IMR-90 (cell line): ENCODE measurements at regions not wholly inside any gene's neighbourhood (a gene's known extent, or its start where the extent isn't known, plus 50 kb on each side); places are given as distances from the start of the nearest gene placed in this dataset.

Source experiments
- ATAC-seq: fragments of 200-7000 bp; cut with Tn5 transposase; 2 replicates; pipeline ENCODE4 v1.9.1; 2020; ENCODE audit warnings: low read depth, mild to moderate bottlenecking, moderate library complexity
- BruUV-seq: library from RNA; stranded (reverse); fragments of 400-500 nt; replicated peaks from 2 replicates; lab custom pipeline; 2021; lab: Mats Ljungman, UMichigan
- CTCF ChIA-PET: fragments of 300-600 bp; formaldehyde crosslinking; extraction: SDS; loops from one replicate; lab custom pipeline; 2021; ENCODE audit warnings: antibody characterized with exemption; lab: Yijun Ruan, JAX
- POLR2A ChIA-PET: fragments of 300-600 bp; sonication (Branson Sonifier 250); formaldehyde crosslinking; loops from one replicate; lab custom pipeline; 2022; ENCODE audit warnings: antibody characterized with exemption; ENCODE audit not compliant: unreplicated experiment; lab: Charles Lee
- DNase-seq: peaks from one replicate; pipeline ENCODE4 v3.0.0; 2013
- H2AFZ ChIP-seq: replicated peaks from 2 replicates; pipeline ENCODE3; 2013; ENCODE audit warnings: low read length, mild to moderate bottlenecking; ENCODE audit not compliant: poor library complexity
- H2AK5ac ChIP-seq: 2 replicates; pipeline ENCODE4 v1.6.1; 2013; ENCODE audit warnings: low read depth, low read length, inconsistent platforms
- H2AK9ac ChIP-seq: replicated peaks from 2 replicates; pipeline ENCODE3; 2013; ENCODE audit warnings: mild to moderate bottlenecking, low read depth, low read length, moderate library complexity; ENCODE audit not compliant: poor library complexity
- H2BK120ac ChIP-seq: 2 replicates; pipeline ENCODE4 v1.6.1; 2013; ENCODE audit warnings: low read depth, low read length, inconsistent platforms
- H2BK15ac ChIP-seq: 3 replicates; pipeline ENCODE4 v1.6.1; 2013; ENCODE audit warnings: low read depth, low read length, inconsistent platforms
- H2BK20ac ChIP-seq: 2 replicates; pipeline ENCODE4 v1.6.1; 2013; ENCODE audit warnings: low read depth, mild to moderate bottlenecking, inconsistent platforms, low read length, moderate library complexity
- H2BK5ac ChIP-seq: 2 replicates; pipeline ENCODE4 v1.6.1; 2013; ENCODE audit warnings: mild to moderate bottlenecking, low read depth, low read length, inconsistent platforms; ENCODE audit not compliant: poor library complexity, severe bottlenecking
- H3K14ac ChIP-seq: replicated peaks from 2 replicates; pipeline ENCODE4 v1.6.1; 2013; ENCODE audit warnings: low read depth, low read length, inconsistent platforms
- H3K18ac ChIP-seq: 2 replicates; pipeline ENCODE4 v1.6.1; 2013; ENCODE audit warnings: low read depth, low read length, control low read depth
- H3K23ac ChIP-seq: 2 replicates; pipeline ENCODE4 v1.6.1; 2013; ENCODE audit warnings: low read depth, low read length, inconsistent platforms
- H3K27ac ChIP-seq: 2 replicates; pipeline ENCODE4 v1.5.1; 2013; ENCODE audit warnings: mild to moderate bottlenecking, control low read depth, low read length; ENCODE audit not compliant: insufficient read depth
- H3K27me3 ChIP-seq: 2 replicates; pipeline ENCODE4 v1.6.1; 2013; ENCODE audit warnings: low read length; ENCODE audit not compliant: control insufficient read depth, insufficient read depth
- H3K36me3 ChIP-seq: 2 replicates; pipeline ENCODE4 v1.6.1; 2013; ENCODE audit warnings: low read length, mixed read lengths; ENCODE audit not compliant: control insufficient read depth, insufficient read depth
- H3K4ac ChIP-seq: 2 replicates; pipeline ENCODE4 v1.6.1; 2013; ENCODE audit warnings: low read depth, low read length, inconsistent platforms
- H3K4me1 ChIP-seq: 2 replicates; pipeline ENCODE4 v1.6.1; 2013; ENCODE audit warnings: low read length, mixed read lengths; ENCODE audit not compliant: control insufficient read depth, insufficient read depth
- H3K4me2 ChIP-seq: 2 replicates; pipeline ENCODE4 v1.6.1; 2013; ENCODE audit warnings: low read depth, mild to moderate bottlenecking, control low read depth, low read length, moderate library complexity
- H3K4me3 ChIP-seq: 2 replicates; pipeline ENCODE4 v1.5.1; 2013; ENCODE audit warnings: low read depth, mild to moderate bottlenecking, control low read depth, low read length, moderate library complexity; ENCODE audit not compliant: insufficient read depth
- H3K56ac ChIP-seq: 2 replicates; pipeline ENCODE4 v1.6.1; 2013; ENCODE audit warnings: low read length, inconsistent platforms; ENCODE audit not compliant: insufficient read depth; ENCODE audit errors: extremely low read depth
- H3K79me1 ChIP-seq, 2 experiments: 2 replicates each; pipeline ENCODE4 v1.6.1; 2013; ENCODE audit warnings: low read length in 2 of 2, inconsistent platforms in 1 of 2, low read depth in 1 of 2
- H3K9ac ChIP-seq: 2 replicates; pipeline ENCODE4 v1.6.1; 2013; ENCODE audit warnings: low read depth, low read length, control low read depth
- H3K9me1 ChIP-seq: 2 replicates; pipeline ENCODE4 v1.6.1; 2013; ENCODE audit warnings: low read length, inconsistent platforms; ENCODE audit not compliant: insufficient read depth
- H3K9me3 ChIP-seq: 2 replicates; pipeline ENCODE4 v1.6.1; 2013; ENCODE audit warnings: low read length; ENCODE audit not compliant: control insufficient read depth, insufficient read depth
- H4K20me1 ChIP-seq: 2 replicates; pipeline ENCODE4 v1.6.1; 2013; ENCODE audit warnings: low read length, inconsistent platforms; ENCODE audit not compliant: insufficient read depth
- H4K5ac ChIP-seq: 2 replicates; pipeline ENCODE4 v1.6.1; 2013; ENCODE audit warnings: mild to moderate bottlenecking, low read depth, low read length, control low read depth
- H4K8ac ChIP-seq, 2 experiments: 2 replicates each; pipeline ENCODE4 v1.6.1; 2013; ENCODE audit warnings: low read depth in 2 of 2, low read length in 2 of 2, control low read depth in 1 of 2, inconsistent platforms in 1 of 2
- H4K91ac ChIP-seq: 2 replicates; pipeline ENCODE4 v1.6.1; 2013; ENCODE audit warnings: low read depth, low read length, inconsistent platforms; ENCODE audit not compliant: insufficient read depth
- POLR2A ChIP-seq: IDR thresholded peaks from 2 replicates; pipeline ENCODE4 v1.6.1; 2012; ENCODE audit warnings: mild to moderate bottlenecking, low read depth, low read length
- WGBS, 2 experiments: methylation state at CpG; one replicate each; pipeline versions ENCODE4 v1.1.5 to v1.1.7; 2013; ENCODE audit warnings: missing lambda C conversion rate in 2 of 2; ENCODE audit not compliant: insufficient read length in 1 of 2; ENCODE audit errors: extremely low coverage in 2 of 2; 5-methylcytosine and 5-hydroxymethylcytosine counted together
- dilution Hi-C: fragments of 300-500 bp; cut with HindIII; formaldehyde crosslinking; loops from one replicate; pipeline ENCODE4 v1.14.3; 2018; ENCODE audit warnings: low sequenced_read_pairs; ENCODE audit not compliant: unreplicated experiment
- in situ Hi-C: fragments of 300-500 bp; cut with MboI; formaldehyde crosslinking; loops from 3 replicates; pipeline ENCODE4 v1.14.3; 2019; ENCODE audit warnings: low sequenced_read_pairs, inconsistent platforms, mixed read lengths
- intact Hi-C: fragments of 100-400 bp; cut with micrococcal nuclease; formaldehyde crosslinking; loops from 2 replicates; pipeline ENCODE4 v1.10.0; 2022

DNA sequence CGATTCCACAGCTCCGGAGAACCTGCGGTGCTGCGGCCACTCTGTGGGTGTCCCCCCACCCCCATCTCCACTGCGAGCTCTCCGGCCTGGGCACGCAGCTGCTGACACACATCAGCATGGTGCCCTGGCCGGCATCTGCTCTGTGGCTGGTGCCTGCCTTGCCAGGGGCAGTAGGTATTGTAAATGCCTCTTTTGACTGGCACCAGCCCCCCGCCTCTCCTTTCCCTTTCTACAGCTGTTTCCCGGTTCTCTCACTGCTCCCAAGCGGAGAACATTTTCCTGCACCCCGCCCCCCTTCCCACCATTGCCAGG lies 357.1 kb upstream of the ZNF32 start:
- Histone ChIP-seq H3K27ac (no peak overlapping the region), H3K56ac (no peak overlapping the region), H4K5ac (no peak overlapping the region), H3K4me3 (no peak overlapping the region), H3K18ac (no peak overlapping the region), H4K8ac (no peak overlapping the region), H2AK5ac (no peak overlapping the region), H4K20me1 (no peaks in the 10 kb centered on the region), H3K14ac (no peak overlapping the region), H3K23ac (no peak overlapping the region), H3K9ac (no peak overlapping the region), H3K4me2 (no peak overlapping the region), H2BK5ac (no peak overlapping the region), H3K79me1 (no peaks in the 10 kb centered on the region), H3K4me1 (no peaks in the 10 kb centered on the region), H2AK9ac (no peak overlapping the region), H4K91ac (no peak overlapping the region), H2BK15ac (no peak overlapping the region), H3K4ac (no peak overlapping the region), H2BK120ac (no peak overlapping the region), H3K36me3 (no peaks in the 10 kb centered on the region), H3K27me3 (peaks cover 4% of the 10 kb centered on the region), H2AFZ (no peak overlapping the region), H3K9me3 (no peaks in the 10 kb centered on the region), H2BK20ac (no peak overlapping the region), H3K9me1 (no peaks in the 10 kb centered on the region)
- CTCF ChIA-PET, result no interaction called here
- POLR2A ChIA-PET, result no interaction called here
- WGBS, 2 experiments, result 90% methylated on average over 6 of the region's 12 CpGs; no CpG with 5 or more reads in 1 of the 2 experiments
- in situ Hi-C loops (no loop called here), dilution Hi-C loops (no loop called here), intact Hi-C loops (no loop called here)
- no TSS peak for BruUV-seq
- no peak for TF ChIP-seq POLR2A
- ATAC-seq, result no peak
- DNase-seq, result no peak
